Frontal cortex (tissue), 3 donors: ENCODE measurements at regions not wholly inside any gene's neighbourhood (a gene's known extent, or its start where the extent isn't known, plus 50 kb on each side); places are given as distances from the start of the nearest gene placed in this dataset.

ENCODE experiments used
- DNase-seq, 2 donors: peaks; one replicate each; pipeline ENCODE4 v3.0.0; 2012; ENCODE audit warnings: low spot score in 2 of 2
- FAIRE-seq: peaks from 2 replicates; lab custom pipeline; 2012; peaks lifted over from hg19 to GRCh38; lab: Jason Lieb, UNC
- donor health status: control.
- donor health status: control.
- donor health status: control.

GRCh38 chr3:194215392-194215791 lies 79.4 kb downstream of the HES1 start:
- FAIRE-seq (no peak), DNase-seq (no peak)

- FAIRE-seq = no peak
- DNase-seq = no peak
These were observed 82.9 kb downstream of the HES1 start for GRCh38 chr3:194218646-194219453.

GRCh38 chr3:194219826-194220410 lies 84.0 kb downstream of the HES1 start:
- no peak for DNase-seq

GRCh38 chr3:194220901-194221326 lies 85.0 kb downstream of the HES1 start:
- FAIRE-seq = no peak

More at GRCh38 chr3:194219826-194220410, 84.0 kb downstream of the HES1 start:
- FAIRE-seq = no peak

GRCh38 chr3:194221336-194221735 lies 85.4 kb downstream of the HES1 start:
- no peak for FAIRE-seq
- DNase-seq = no peak

More at GRCh38 chr3:194220901-194221326, 85.0 kb downstream of the HES1 start:
- no peak for DNase-seq

GRCh38 chr3:194223951-194224350 lies 88.0 kb downstream of the HES1 start:
- DNase-seq = no peak
- no peak for FAIRE-seq

GRCh38 chr3:194224471-194225417 lies 88.8 kb downstream of the HES1 start:
- DNase-seq (no peak), FAIRE-seq (no peak)

- FAIRE-seq = no peak
- no peak for DNase-seq
These were observed 89.5 kb downstream of the HES1 start for GRCh38 chr3:194225418-194225812.

GRCh38 chr3:194225988-194226663 lies 90.2 kb downstream of the HES1 start:
- DNase-seq = no peak
- no peak for FAIRE-seq

- DNase-seq (no peak), FAIRE-seq (no peak)
These were observed 96.2 kb downstream of the HES1 start for GRCh38 chr3:194231929-194232832.

GRCh38 chr3:194233150-194233549 lies 97.2 kb downstream of the HES1 start:
- FAIRE-seq = no peak
- DNase-seq = no peak

- FAIRE-seq = no peak
- DNase-seq = no peak
These were observed 99.2 kb downstream of the HES1 start for GRCh38 chr3:194235160-194235559.

GRCh38 chr3:194237110-194237509 lies 101.2 kb downstream of the HES1 start:
- DNase-seq (no peak), FAIRE-seq (no peak)

- no peak for DNase-seq
- no peak for FAIRE-seq
These were observed 104.8 kb downstream of the HES1 start for GRCh38 chr3:194240766-194241165.

- FAIRE-seq = no peak
- no peak for DNase-seq
These were observed 107.4 kb downstream of the HES1 start for GRCh38 chr3:194243172-194243837.

GRCh38 chr3:194244167-194244566 lies 107.0 kb downstream of the CPN2 start:
- no peak for FAIRE-seq
- no peak for DNase-seq

- DNase-seq (no peak), FAIRE-seq (no peak)
These were observed 105.7 kb downstream of the CPN2 start for GRCh38 chr3:194245474-194245873.

GRCh38 chr3:194245975-194246561 lies 105.1 kb downstream of the CPN2 start:
- no peak for DNase-seq
- no peak for FAIRE-seq
